Thyroid gland (tissue), 4 donors: ENCODE measurements at regions not wholly inside any gene's neighbourhood (a gene's known extent, or its start where the extent isn't known, plus 50 kb on each side); places are given as distances from the start of the nearest gene placed in this dataset.

Experiments used
- CTCF ChIP-seq, 6 experiments: fragments of 200-600 bp in 3 of 6; fragments of 450-650 bp in 3 of 6; sonication (generic) in 3 of 6; IDR thresholded peaks; one replicate each; pipeline ENCODE4 v1.5.1; 2016 to 2019; ENCODE audit warnings: antibody characterized with exemption in 6 of 6, mild to moderate bottlenecking in 2 of 6, inconsistent platforms in 1 of 6, moderate library complexity in 1 of 6
- POLR2A ChIP-seq, 2 donors: fragments of 450-650 bp; IDR thresholded peaks; one replicate each; pipeline ENCODE4 v1.6.1; 2017; ENCODE audit warnings: antibody characterized with exemption in 2 of 2, mild to moderate bottlenecking in 2 of 2, moderate library complexity in 1 of 2

GRCh38 chr1:186617926-186618325, 62.3 kb downstream of the PTGS2 start:
- no peak for TF ChIP-seq CTCF (IDR thresholded peaks at IDR 0.05)
- TF ChIP-seq POLR2A (IDR thresholded peaks at IDR 0.05), result no peak
